Activated CD8-positive, alpha-beta memory T cell treated with anti-CD3 and anti-CD28 coated beads, Interleukin-2, amount 10 ng/mL, durations not matched to agents 7 days and 5 days (primary cell): ENCODE measurements at regions not wholly inside any gene's neighbourhood (a gene's known extent, or its start where the extent isn't known, plus 50 kb on each side); places are given as distances from the start of the nearest gene placed in this dataset.

Experiments used
- ATAC-seq: fragments of 150-1000 bp; cut with Tn5 transposase; one replicate; pipeline ENCODE4 v1.10.0; 2021; ENCODE audit warnings: moderate library complexity
- CTCF ChIA-PET: fragments of 350-600 bp; sonication (Branson Sonifier 250); formaldehyde crosslinking; loops from one replicate; lab custom pipeline; 2021; ENCODE audit warnings: antibody characterized with exemption; lab: Charles Lee
- DNase-seq: peaks from one replicate; pipeline ENCODE4 v3.0.0-alpha.2; 2020
- H3K27ac Mint-ChIP-seq: one replicate; pipeline ENCODE4 v1.8.0; 2021; ENCODE audit warnings: mild to moderate bottlenecking, mixed read lengths
- H3K27me3 Mint-ChIP-seq: one replicate; pipeline ENCODE4 v1.8.0; 2021; ENCODE audit warnings: mixed read lengths
- H3K36me3 Mint-ChIP-seq: one replicate; pipeline ENCODE4 v1.8.0; 2021; ENCODE audit warnings: mild to moderate bottlenecking, mixed read lengths
- H3K4me1 Mint-ChIP-seq: one replicate; pipeline ENCODE4 v1.8.0; 2021; ENCODE audit warnings: mixed read lengths
- H3K4me3 Mint-ChIP-seq: one replicate; pipeline ENCODE4 v1.8.0; 2021; ENCODE audit warnings: mild to moderate bottlenecking, moderate library complexity, mixed read lengths
- H3K9me3 Mint-ChIP-seq: one replicate; pipeline ENCODE4 v1.8.0; 2022; ENCODE audit warnings: low read depth, mixed read lengths

DNA sequence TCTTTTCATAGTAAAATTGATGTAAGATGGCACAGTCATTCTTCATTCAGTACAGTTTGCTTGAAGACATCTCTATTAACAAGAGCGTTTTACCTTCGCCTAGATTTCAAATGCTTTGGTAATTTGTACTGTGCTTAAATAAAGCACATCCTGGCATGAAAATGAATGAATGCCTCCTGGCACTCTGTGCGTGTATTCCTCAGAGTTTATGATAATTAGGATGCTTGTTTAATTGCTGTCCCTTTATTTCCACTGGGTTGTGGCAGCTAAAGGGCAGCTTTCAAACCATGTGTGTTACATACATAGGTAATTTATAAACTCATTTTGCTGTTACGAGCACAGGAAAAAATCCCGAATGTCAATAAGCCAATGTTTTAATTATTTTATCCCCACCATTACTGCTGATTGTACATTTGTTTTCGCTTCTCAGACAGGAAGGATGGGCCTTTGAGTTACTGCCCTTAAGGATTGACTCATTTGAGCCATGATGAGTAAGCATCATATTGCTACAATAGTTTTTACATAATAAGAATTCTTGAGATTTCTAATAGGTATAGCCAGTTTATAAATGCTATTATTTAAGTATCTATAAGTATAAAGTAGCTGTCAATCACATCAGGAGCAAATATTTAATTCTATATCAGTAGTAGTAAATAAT lies 516.5 kb downstream of the XIRP2 start:
- H3K27ac Mint-ChIP-seq, result no peak overlapping the region
- CTCF ChIA-PET, result no interaction called here
- H3K4me3 Mint-ChIP-seq, result no peak overlapping the region
- H3K36me3 Mint-ChIP-seq, result no peaks in the 10 kb centered on the region
- peaks cover 4% of the 10 kb centered on the region for H3K9me3 Mint-ChIP-seq
- no peaks in the 10 kb centered on the region for H3K27me3 Mint-ChIP-seq
- ATAC-seq (no peak), DNase-seq (no peak)
- H3K4me1 Mint-ChIP-seq, result no peaks in the 10 kb centered on the region

DNA sequence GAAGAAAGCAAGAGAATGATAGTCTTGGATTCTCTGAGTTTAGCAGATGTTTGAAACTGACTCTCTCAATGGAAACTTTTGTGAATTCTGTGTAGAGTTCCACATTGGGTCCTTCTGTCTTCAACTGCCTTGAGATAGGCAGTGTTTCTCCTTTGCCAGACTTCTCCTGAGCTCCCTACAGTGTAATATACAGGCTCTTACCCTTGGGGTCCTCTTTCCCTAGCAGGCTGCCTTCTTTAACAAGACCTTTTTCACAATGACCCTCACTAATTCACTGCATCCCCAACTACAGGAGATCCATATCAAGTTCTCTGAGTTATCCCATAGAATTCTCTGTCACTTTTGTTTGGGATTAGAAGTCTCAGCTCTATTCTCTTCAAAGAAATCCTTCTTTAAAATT lies 513.0 kb downstream of the XIRP2 start:
- no peak for DNase-seq
- Mint-ChIP-seq H3K36me3 (no peaks in the 10 kb centered on the region), H3K4me3 (no peak overlapping the region), H3K27ac (no peak overlapping the region), H3K27me3 (no peaks in the 10 kb centered on the region), H3K9me3 (peaks cover 4% of the 10 kb centered on the region), H3K4me1 (no peaks in the 10 kb centered on the region)
- ATAC-seq, result no peak
- CTCF ChIA-PET, result no interaction called here

DNA sequence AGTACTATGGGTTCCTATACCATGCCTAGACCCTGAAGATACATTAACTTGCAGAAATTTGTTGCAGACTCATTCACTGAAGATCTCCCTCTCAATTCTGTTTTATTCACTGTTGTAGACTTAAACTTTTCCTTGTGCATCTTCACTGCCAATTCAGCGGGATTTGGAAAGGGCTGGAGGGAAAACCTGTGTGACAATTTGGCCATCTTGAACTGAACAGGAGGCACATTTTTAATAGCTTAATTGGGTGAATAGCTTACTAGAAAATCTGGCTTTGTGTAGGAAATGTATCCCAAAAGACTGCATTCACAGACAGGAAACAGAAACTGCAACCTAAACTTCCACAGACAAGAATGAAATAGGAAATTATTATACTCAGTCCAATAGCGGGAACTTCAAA lies 512.3 kb downstream of the XIRP2 start:
- no peaks in the 10 kb centered on the region for H3K36me3 Mint-ChIP-seq
- no peak overlapping the region for H3K4me3 Mint-ChIP-seq
- H3K4me1 Mint-ChIP-seq, result no peaks in the 10 kb centered on the region
- H3K27me3 Mint-ChIP-seq, result no peaks in the 10 kb centered on the region
- peaks cover 4% of the 10 kb centered on the region for H3K9me3 Mint-ChIP-seq
- no peak for DNase-seq
- no peak overlapping the region for H3K27ac Mint-ChIP-seq
- ATAC-seq, result no peak
- CTCF ChIA-PET, result no interaction called here

DNA sequence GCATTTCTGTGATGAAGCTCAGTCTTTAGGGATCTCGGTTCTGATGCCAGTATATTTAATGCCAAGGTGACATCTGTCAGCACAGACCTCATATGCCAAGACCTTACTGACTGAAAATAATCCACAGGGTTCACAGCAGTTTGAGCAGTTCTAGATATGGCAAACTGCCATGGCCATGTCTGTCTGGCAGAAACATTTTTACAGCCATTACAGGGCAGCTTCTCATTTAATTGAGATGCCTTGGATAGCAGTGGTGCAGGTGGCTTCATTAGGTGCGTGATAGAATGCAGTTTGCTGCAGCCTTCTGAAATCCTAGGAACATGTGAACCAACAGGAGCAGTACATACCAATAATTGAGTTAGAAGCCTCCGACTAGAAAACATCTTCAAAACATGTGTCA lies 510.6 kb downstream of the XIRP2 start:
- Mint-ChIP-seq H3K9me3 (peaks cover 4% of the 10 kb centered on the region), H3K4me3 (no peak overlapping the region), H3K27ac (no peak overlapping the region), H3K36me3 (no peaks in the 10 kb centered on the region), H3K4me1 (no peaks in the 10 kb centered on the region), H3K27me3 (no peaks in the 10 kb centered on the region)
- DNase-seq (no peak), ATAC-seq (no peak)
- CTCF ChIA-PET, result no interaction called here

DNA sequence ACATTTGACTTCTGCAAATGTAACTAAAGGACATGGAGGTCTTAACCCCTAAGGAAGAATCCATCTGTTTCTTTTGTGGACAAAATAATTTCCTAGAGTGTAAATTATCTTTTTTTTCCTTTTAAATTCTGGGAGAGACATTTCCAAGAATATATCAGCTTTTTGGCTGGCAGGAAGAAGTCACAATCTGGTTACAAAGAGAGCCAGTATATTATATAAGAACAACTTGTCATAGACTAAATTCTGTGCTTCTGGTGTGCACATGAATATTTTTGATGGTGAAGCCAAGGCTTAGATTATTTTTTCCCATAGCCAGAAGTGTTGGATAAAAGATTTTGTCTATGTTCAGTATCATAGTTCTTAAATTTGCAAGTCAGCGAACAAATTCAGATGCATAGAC lies 500.6 kb downstream of the XIRP2 start:
- Mint-ChIP-seq H3K27me3 (no peaks in the 10 kb centered on the region), H3K4me1 (no peaks in the 10 kb centered on the region), H3K9me3 (no peaks in the 10 kb centered on the region), H3K36me3 (no peaks in the 10 kb centered on the region), H3K4me3 (no peak overlapping the region), H3K27ac (no peak overlapping the region)
- DNase-seq (no peak), ATAC-seq (no peak)
- CTCF ChIA-PET, result no interaction called here

DNA sequence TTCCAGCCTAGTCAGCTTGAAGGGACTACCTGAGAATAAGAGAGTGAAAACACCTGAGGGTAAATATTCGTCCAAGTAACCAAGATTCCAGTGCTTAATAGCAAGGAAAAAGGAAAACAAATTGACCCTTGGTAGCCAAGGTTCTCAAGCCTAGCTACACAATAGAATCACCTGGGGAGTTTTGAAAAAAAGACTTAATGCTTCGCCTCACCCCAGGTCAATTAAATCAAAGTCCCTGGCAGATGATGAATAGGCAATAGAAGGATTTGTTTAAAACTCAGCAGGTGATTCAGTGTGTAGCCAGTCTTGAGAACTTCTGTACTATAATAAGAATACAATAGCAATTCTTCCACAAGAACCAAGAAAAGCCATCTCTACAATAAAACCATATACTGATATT lies 500.2 kb downstream of the XIRP2 start:
- DNase-seq (no peak), ATAC-seq (no peak)
- no peaks in the 10 kb centered on the region for H3K9me3 Mint-ChIP-seq
- no peak overlapping the region for H3K27ac Mint-ChIP-seq
- CTCF ChIA-PET, result no interaction called here
- H3K27me3 Mint-ChIP-seq, result no peaks in the 10 kb centered on the region
- no peaks in the 10 kb centered on the region for H3K36me3 Mint-ChIP-seq
- no peak overlapping the region for H3K4me3 Mint-ChIP-seq
- H3K4me1 Mint-ChIP-seq, result no peaks in the 10 kb centered on the region

DNA sequence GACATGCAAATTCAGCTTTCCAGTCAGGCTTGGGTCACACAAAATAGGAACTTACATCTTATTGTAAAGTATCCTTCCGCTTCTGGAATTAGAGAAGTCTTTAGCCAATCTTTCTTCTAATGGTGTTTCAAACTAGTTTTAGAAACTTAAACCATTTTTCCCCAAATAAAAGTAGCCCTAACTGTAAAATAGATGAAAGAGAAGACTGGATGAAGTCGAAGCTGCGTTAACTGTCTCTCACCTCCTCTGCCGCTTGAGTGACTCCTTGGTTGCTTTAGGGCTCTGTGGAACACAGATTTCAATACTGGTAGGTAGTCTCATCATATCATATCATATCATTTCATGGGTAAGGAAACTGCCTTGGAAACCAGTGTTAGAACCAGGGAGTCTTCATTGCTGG lies 498.4 kb downstream of the XIRP2 start:
- H3K27ac Mint-ChIP-seq, result no peak overlapping the region
- CTCF ChIA-PET, result no interaction called here
- no peak for ATAC-seq
- no peaks in the 10 kb centered on the region for H3K27me3 Mint-ChIP-seq
- DNase-seq, result no peak
- no peaks in the 10 kb centered on the region for H3K36me3 Mint-ChIP-seq
- H3K9me3 Mint-ChIP-seq, result no peaks in the 10 kb centered on the region
- H3K4me1 Mint-ChIP-seq, result no peaks in the 10 kb centered on the region
- H3K4me3 Mint-ChIP-seq, result no peak overlapping the region

DNA sequence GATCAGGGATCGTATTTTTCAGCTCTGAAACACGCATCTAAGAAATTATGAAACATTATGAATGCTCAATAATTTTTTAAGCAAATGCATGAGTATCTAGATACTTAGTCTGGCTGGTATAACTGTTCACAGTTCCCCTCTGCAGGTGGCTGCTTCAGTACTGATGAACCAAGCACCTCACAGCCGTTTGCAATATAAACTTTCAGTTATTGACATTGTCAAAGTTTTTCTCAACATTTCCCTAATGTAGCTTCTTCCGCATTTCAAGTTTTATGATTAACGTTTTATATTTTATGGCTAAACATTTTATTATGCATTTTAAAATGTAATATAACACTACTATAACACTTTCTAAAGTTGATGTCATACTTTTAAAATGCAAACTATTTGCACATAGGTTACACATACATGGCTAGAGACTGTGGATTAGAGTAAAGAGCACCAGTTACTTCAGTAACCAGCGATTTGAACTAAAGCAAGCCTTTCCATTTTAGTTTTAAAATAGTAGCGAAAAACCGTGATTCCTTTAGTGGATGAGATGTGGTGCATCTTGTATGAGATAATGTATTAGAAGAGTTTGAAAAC lies 495.4 kb downstream of the XIRP2 start:
- Mint-ChIP-seq H3K27ac (no peak overlapping the region), H3K4me1 (no peaks in the 10 kb centered on the region), H3K27me3 (no peaks in the 10 kb centered on the region), H3K36me3 (no peaks in the 10 kb centered on the region), H3K4me3 (no peak overlapping the region), H3K9me3 (no peaks in the 10 kb centered on the region)
- DNase-seq (no peak), ATAC-seq (no peak)
- CTCF ChIA-PET, result no interaction called here

DNA sequence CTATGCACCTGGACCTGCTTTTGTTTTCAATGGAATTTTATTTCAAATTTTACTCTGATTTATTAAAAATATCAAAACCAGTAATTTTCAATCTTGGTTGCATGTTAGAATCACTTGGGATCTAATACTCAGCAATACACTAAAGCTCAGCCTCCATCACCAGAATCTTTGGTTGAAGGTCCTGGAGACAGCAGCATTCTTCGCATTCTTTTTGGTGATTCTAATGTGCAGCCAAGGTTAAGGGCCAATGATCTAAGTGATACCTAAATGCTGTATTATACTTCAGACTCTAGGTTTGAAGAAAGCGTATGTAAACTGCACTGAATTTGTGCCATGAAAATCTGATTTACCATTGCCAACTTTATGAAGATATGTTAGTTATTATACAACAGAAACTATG lies 493.1 kb downstream of the XIRP2 start:
- no peaks in the 10 kb centered on the region for H3K9me3 Mint-ChIP-seq
- H3K36me3 Mint-ChIP-seq, result no peaks in the 10 kb centered on the region
- H3K4me3 Mint-ChIP-seq, result no peak overlapping the region
- DNase-seq, result no peak
- no peaks in the 10 kb centered on the region for H3K27me3 Mint-ChIP-seq
- CTCF ChIA-PET, result no interaction called here
- no peaks in the 10 kb centered on the region for H3K4me1 Mint-ChIP-seq
- ATAC-seq, result no peak
- no peak overlapping the region for H3K27ac Mint-ChIP-seq

DNA sequence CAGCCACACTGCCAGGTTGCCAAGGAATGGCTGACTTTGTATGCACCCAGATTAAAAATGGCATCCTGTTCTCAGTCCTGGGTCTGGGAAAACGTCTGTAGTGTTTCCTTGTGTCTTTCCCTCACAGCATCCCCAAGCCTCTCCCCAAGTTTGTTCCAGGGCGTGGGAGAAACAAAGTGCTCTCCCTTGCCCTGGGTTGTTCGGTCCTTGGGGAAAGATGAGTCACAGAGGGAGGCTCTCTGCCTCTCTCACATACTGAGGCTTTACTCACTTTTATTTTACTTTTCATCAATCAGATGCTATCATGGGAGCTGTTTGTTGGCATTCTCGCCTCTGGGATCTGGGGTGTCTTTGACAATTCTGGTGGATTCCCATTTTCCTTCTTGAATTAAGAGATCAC lies 492.3 kb downstream of the XIRP2 start:
- CTCF ChIA-PET, result no interaction called here
- Mint-ChIP-seq H3K4me1 (no peaks in the 10 kb centered on the region), H3K27me3 (no peaks in the 10 kb centered on the region), H3K27ac (no peak overlapping the region), H3K36me3 (no peaks in the 10 kb centered on the region), H3K9me3 (no peaks in the 10 kb centered on the region), H3K4me3 (no peak overlapping the region)
- no peak for ATAC-seq
- DNase-seq, result no peak

DNA sequence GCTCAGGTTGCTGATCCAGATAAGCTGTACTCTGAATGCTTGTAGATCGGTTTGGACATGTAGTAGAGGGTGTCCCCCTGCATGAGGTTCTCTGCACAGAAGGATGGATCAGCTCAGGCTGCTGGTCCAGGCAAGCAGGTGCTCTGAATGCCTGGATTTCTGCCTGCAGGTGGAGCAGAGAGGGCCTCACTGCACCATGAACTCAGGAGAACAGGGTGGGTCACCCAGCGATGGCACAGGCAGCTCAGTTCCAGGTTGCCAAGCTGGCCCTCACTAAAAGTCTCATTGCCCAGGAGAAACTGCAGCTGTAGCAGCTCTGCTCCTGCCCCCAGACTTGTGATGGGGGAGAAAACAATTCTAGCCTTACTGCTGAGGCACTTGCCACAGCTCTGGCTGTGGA lies 491.8 kb downstream of the XIRP2 start:
- DNase-seq (no peak), ATAC-seq (no peak)
- no peak overlapping the region for H3K4me3 Mint-ChIP-seq
- no peaks in the 10 kb centered on the region for H3K36me3 Mint-ChIP-seq
- H3K27me3 Mint-ChIP-seq, result no peaks in the 10 kb centered on the region
- CTCF ChIA-PET, result no interaction called here
- no peaks in the 10 kb centered on the region for H3K9me3 Mint-ChIP-seq
- H3K27ac Mint-ChIP-seq, result no peak overlapping the region
- no peaks in the 10 kb centered on the region for H3K4me1 Mint-ChIP-seq

DNA sequence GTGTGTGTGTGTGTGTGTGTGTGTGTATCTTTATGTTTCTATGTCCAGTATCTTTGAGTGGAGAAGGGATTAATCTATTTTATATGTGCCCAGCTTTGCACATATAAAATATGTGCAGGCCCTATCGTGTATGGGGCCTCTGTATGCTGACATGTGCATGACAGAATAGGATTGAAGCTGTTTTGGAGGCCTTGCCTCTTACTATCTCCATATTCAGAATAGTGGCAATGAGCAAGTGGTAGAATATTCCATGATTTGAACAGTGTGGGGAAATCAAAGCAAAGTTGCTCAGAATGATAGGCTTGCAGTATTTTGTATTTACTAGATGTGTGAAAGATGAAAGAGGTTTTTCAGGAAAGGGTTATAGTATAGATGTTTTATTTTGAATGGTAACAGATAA lies 480.8 kb downstream of the XIRP2 start:
- Mint-ChIP-seq H3K9me3 (peaks cover 3% of the 10 kb centered on the region), H3K4me3 (no peak overlapping the region), H3K27ac (no peak overlapping the region), H3K27me3 (no peaks in the 10 kb centered on the region), H3K4me1 (no peaks in the 10 kb centered on the region), H3K36me3 (no peaks in the 10 kb centered on the region)
- no peak for ATAC-seq
- no peak for DNase-seq
- CTCF ChIA-PET, result no interaction called here

DNA sequence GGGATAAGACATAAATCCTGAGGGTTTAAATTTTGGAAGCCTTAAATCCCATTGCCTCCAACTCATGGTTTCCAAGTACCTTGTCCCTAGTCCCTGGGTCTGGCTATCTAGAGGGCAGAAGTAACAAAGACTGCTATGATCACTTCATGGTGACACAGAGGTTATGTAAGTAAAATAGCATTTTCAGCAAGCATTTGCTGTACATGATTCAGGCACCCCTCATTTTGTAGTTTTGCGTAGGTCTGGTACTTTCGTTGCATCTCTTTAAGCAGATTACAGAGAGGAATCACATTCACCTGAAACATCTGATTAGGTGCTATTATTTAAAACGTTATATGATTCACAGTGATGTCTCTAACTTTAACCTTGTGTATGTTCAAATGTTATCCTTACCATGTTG lies 480.1 kb downstream of the XIRP2 start:
- DNase-seq, result no peak
- CTCF ChIA-PET, result no interaction called here
- H3K4me3 Mint-ChIP-seq, result no peak overlapping the region
- no peaks in the 10 kb centered on the region for H3K27me3 Mint-ChIP-seq
- ATAC-seq, result no peak
- H3K4me1 Mint-ChIP-seq, result no peaks in the 10 kb centered on the region
- H3K9me3 Mint-ChIP-seq, result peaks cover 6% of the 10 kb centered on the region
- H3K27ac Mint-ChIP-seq, result no peak overlapping the region
- H3K36me3 Mint-ChIP-seq, result no peaks in the 10 kb centered on the region

DNA sequence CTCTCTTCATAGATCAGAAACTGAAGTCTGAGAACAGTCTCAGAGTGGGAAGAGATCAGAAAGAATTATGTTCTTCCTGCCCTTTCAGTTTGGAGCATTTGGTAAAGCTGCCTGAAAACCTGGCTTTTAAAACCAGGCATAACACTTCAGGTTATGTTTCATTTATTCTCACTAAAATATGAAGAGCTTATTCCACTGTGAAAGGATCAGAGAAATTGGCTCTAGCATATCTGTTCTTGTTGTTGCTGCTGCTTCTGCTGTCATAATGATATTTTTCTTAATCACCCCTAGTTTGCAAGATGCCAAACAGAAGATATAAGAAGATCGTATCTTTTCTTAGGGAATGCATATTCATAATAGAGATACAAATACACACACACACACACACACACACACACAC lies 476.9 kb downstream of the XIRP2 start:
- Mint-ChIP-seq H3K36me3 (no peaks in the 10 kb centered on the region), H3K4me3 (no peak overlapping the region), H3K4me1 (no peaks in the 10 kb centered on the region), H3K9me3 (peaks cover 12% of the 10 kb centered on the region), H3K27me3 (no peaks in the 10 kb centered on the region), H3K27ac (no peak overlapping the region)
- CTCF ChIA-PET, result no interaction called here
- DNase-seq (no peak), ATAC-seq (no peak)

DNA sequence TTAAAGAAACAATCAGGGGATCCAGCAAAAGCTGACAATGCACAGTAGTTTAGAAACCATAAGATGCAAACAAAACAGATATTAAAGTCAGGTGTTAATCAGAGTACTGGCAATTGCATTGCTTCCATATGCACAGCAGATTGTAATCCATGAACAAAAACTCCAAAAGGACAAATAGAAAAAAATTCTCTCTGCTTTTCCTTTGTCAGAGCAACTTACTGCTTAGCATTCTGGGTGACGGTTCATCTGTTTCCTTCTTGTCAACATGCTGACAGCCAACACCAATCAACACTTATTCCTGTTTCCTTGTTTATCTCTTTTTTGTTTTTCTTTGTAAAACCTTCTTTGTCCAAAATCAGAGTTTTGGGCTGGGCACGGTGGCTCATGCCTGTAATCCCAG lies 473.1 kb downstream of the XIRP2 start:
- CTCF ChIA-PET, result no interaction called here
- Mint-ChIP-seq H3K27me3 (no peaks in the 10 kb centered on the region), H3K36me3 (no peaks in the 10 kb centered on the region), H3K4me3 (no peak overlapping the region), H3K9me3 (peaks cover 9% of the 10 kb centered on the region), H3K27ac (no peak overlapping the region), H3K4me1 (no peaks in the 10 kb centered on the region)
- DNase-seq, result no peak
- ATAC-seq, result no peak
